HEK293 (cell line): ENCODE measurements at regions not wholly inside any gene's neighbourhood (a gene's known extent, or its start where the extent isn't known, plus 50 kb on each side); places are given as distances from the start of the nearest gene placed in this dataset.
A peak's percentile ranks its signal among the peaks of the same experiment; 100 is the strongest.

Experiments used
- CTCF ChIA-PET: fragments of 350-600 bp; formaldehyde crosslinking; extraction: SDS; loops from one replicate; lab custom pipeline; 2021; ENCODE audit warnings: antibody characterized with exemption; lab: Yijun Ruan, JAX
- POLR2A ChIA-PET: fragments of 300-600 bp; formaldehyde crosslinking; extraction: SDS; loops from one replicate; lab custom pipeline; 2020; ENCODE audit warnings: antibody characterized with exemption, inconsistent platforms; lab: Yijun Ruan, JAX
- H3K27ac ChIP-seq: fragments of 200-500 bp; sonication (Bioruptor generic); 2 replicates; pipeline ENCODE4 v1.5.1; 2014; ENCODE audit warnings: low read depth, low read length, control low read depth, inconsistent platforms; ENCODE audit errors: extremely low read depth
- H3K36me3 ChIP-seq, 2 experiments: fragments of 200-500 bp in 1 of 2; sonication (Bioruptor generic) in 1 of 2; 1 replicate in 1 of 2; 2 replicates in 1 of 2; pipeline ENCODE4 v1.5.1; 2014 to 2017; ENCODE audit warnings: inconsistent platforms in 2 of 2, low read length in 2 of 2; ENCODE audit not compliant: control insufficient read depth in 2 of 2, insufficient read depth in 1 of 2
- H3K4me1 ChIP-seq: fragments of 200-500 bp; sonication (Bioruptor generic); 2 replicates; pipeline ENCODE4 v1.5.1; 2014; ENCODE audit warnings: mild to moderate bottlenecking, low read length, inconsistent platforms; ENCODE audit not compliant: control insufficient read depth, insufficient read depth
- H3K4me3 ChIP-seq: 2 replicates; pipeline ENCODE4 v1.5.1; 2011; ENCODE audit warnings: low read depth, mild to moderate bottlenecking, control low read depth, low read length, moderate library complexity
- H3K9me3 ChIP-seq: fragments of 200-500 bp; sonication (Bioruptor generic); 2 replicates; pipeline ENCODE4 v1.5.1; 2014; ENCODE audit warnings: low read depth, low read length, inconsistent platforms; ENCODE audit not compliant: control insufficient read depth, insufficient read depth
- KLF10 ChIP-seq: fragments of 450-650 bp; IDR thresholded peaks from 2 replicates; pipeline ENCODE4 v1.5.1; 2018; ENCODE audit warnings: missing biosample characterization, mild to moderate bottlenecking, missing genetic modification characterization
- MYNN ChIP-seq: fragments of 450-650 bp; formaldehyde crosslinking; IDR thresholded peaks from 2 replicates; pipeline ENCODE4 v1.5.1; 2016; ENCODE audit warnings: missing biosample characterization, missing genetic modification characterization, borderline replicate concordance
- MZF1 ChIP-seq: fragments of 450-650 bp; formaldehyde crosslinking; IDR thresholded peaks from 2 replicates; pipeline ENCODE4 v1.5.1; 2017; ENCODE audit warnings: missing biosample characterization, missing genetic modification characterization, borderline replicate concordance
- ZBTB49 ChIP-seq: fragments of 450-650 bp; formaldehyde crosslinking; IDR thresholded peaks from 2 replicates; pipeline ENCODE4 v1.5.1; 2016; ENCODE audit warnings: missing biosample characterization, missing genetic modification characterization, low read depth
- ZBTB7A ChIP-seq: fragments of 450-650 bp; formaldehyde crosslinking; IDR thresholded peaks from 2 replicates; pipeline ENCODE4 v1.5.1; 2016; ENCODE audit warnings: low read depth, missing biosample characterization, missing genetic modification characterization
- ZBTB8A ChIP-seq: fragments of 450-650 bp; formaldehyde crosslinking; IDR thresholded peaks from 2 replicates; pipeline ENCODE4 v1.5.1; 2016; ENCODE audit warnings: missing biosample characterization, missing genetic modification characterization
- ZNF10 ChIP-seq: fragments of 450-650 bp; formaldehyde crosslinking; IDR thresholded peaks from 2 replicates; pipeline ENCODE4 v1.5.1; 2017; ENCODE audit warnings: missing biosample characterization, missing genetic modification characterization
- ZNF140 ChIP-seq: fragments of 450-650 bp; formaldehyde crosslinking; IDR thresholded peaks from 2 replicates; pipeline ENCODE4 v1.5.1; 2016; ENCODE audit warnings: missing biosample characterization, missing genetic modification characterization
- ZNF404 ChIP-seq: fragments of 450-650 bp; formaldehyde crosslinking; IDR thresholded peaks from 2 replicates; pipeline ENCODE4 v1.5.1; 2017; ENCODE audit warnings: missing biosample characterization, missing genetic modification characterization
- ZNF416 ChIP-seq: fragments of 450-650 bp; formaldehyde crosslinking; IDR thresholded peaks from 2 replicates; pipeline ENCODE4 v1.5.1; 2016; ENCODE audit warnings: missing biosample characterization, missing genetic modification characterization
- ZNF423 ChIP-seq: fragments of 450-650 bp; formaldehyde crosslinking; IDR thresholded peaks from 2 replicates; pipeline ENCODE4 v1.5.1; 2016; ENCODE audit warnings: missing biosample characterization, missing genetic modification characterization
- ZNF426 ChIP-seq: fragments of 450-650 bp; formaldehyde crosslinking; IDR thresholded peaks from 2 replicates; pipeline ENCODE4 v1.5.1; 2017; ENCODE audit warnings: missing biosample characterization, missing genetic modification characterization, mild to moderate bottlenecking, inconsistent platforms, moderate library complexity
- ZNF571 ChIP-seq: fragments of 450-650 bp; formaldehyde crosslinking; IDR thresholded peaks from 2 replicates; pipeline ENCODE4 v1.5.0; 2017; ENCODE audit warnings: missing biosample characterization, missing genetic modification characterization
- ZNF623 ChIP-seq: fragments of 450-650 bp; formaldehyde crosslinking; IDR thresholded peaks from 2 replicates; pipeline ENCODE4 v1.5.1; 2016; ENCODE audit warnings: missing biosample characterization, missing genetic modification characterization
- ZNF629 ChIP-seq: fragments of 450-650 bp; formaldehyde crosslinking; IDR thresholded peaks from 2 replicates; pipeline ENCODE4 v1.5.1; 2017; ENCODE audit warnings: missing biosample characterization, missing genetic modification characterization
- ZNF664 ChIP-seq: fragments of 450-650 bp; formaldehyde crosslinking; IDR thresholded peaks from 2 replicates; pipeline ENCODE4 v1.5.1; 2016; ENCODE audit warnings: missing biosample characterization, missing genetic modification characterization
- ZNF670 ChIP-seq: fragments of 450-650 bp; formaldehyde crosslinking; IDR thresholded peaks from 2 replicates; pipeline ENCODE4 v1.5.1; 2016; ENCODE audit warnings: missing biosample characterization, missing genetic modification characterization, low read depth
- ZNF701 ChIP-seq: fragments of 450-650 bp; formaldehyde crosslinking; IDR thresholded peaks from 2 replicates; pipeline ENCODE4 v1.5.1; 2016; ENCODE audit warnings: missing biosample characterization, missing genetic modification characterization
- ZNF707 ChIP-seq: fragments of 450-650 bp; formaldehyde crosslinking; IDR thresholded peaks from 2 replicates; pipeline ENCODE4 v1.5.1; 2016; ENCODE audit warnings: missing biosample characterization, missing genetic modification characterization
- ZXDB ChIP-seq: fragments of 450-650 bp; formaldehyde crosslinking; IDR thresholded peaks from 2 replicates; pipeline ENCODE4 v1.5.1; 2016; ENCODE audit warnings: missing biosample characterization, missing genetic modification characterization
- TF ChIP-seq, protein P1 (sequence below): fragments of 450-650 bp; formaldehyde crosslinking; conservative IDR thresholded peaks from 2 replicates; pipeline ENCODE4 v1.5.1; 2016; ENCODE audit warnings: low read depth, missing biosample characterization, missing genetic modification characterization

DNA sequence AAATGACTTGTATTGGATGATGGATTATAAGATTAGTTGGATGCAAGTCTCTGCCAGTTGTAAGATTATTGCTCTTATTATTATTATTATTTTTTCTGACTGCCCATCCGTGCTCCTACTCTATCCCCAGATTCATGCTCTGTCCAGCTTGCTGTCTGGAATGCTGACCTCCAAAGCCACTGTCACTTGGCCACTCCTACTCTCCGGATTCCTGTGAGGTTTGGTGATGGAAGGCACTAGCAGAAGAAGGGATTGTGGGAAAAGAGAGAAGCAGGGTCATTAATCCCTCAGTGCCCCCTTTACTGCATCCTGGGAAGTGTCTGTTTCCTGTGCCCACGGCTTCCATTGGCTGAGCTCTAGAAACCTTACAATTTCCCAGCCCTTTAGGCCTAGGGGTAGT lies 76.3 kb upstream of the IL12B start:
- H3K4me1 ChIP-seq = peaks cover 5% of the 10 kb centered on the region; the same call in 1 of the 2 replicates
- no peaks in the 10 kb centered on the region for H3K36me3 ChIP-seq
- POLR2A ChIA-PET = no interaction called here
- H3K4me3 ChIP-seq = no peak overlapping the region
- CTCF ChIA-PET = no interaction called here
- no peak overlapping the region for H3K27ac ChIP-seq
- no peaks in the 10 kb centered on the region for H3K9me3 ChIP-seq
- TF ChIP-seq ZNF670 = no peak
- no peak for TF ChIP-seq ZBTB7A (tag by site-specific recombination)
- TF ChIP-seq ZBTB8A (tag by site-specific recombination) = no peak
- TF ChIP-seq ZXDB (tag by site-specific recombination) = no peak
- TF ChIP-seq ZNF701 (tag by site-specific recombination) = no peak
- no peak for TF ChIP-seq ZNF140 (tag by site-specific recombination)
- TF ChIP-seq ZNF629 = no peak
- no peak for TF ChIP-seq ZNF623 (tag by site-specific recombination)
- no peak for TF ChIP-seq MYNN
- no peak for TF ChIP-seq KLF10 (tag by site-specific recombination)
- no peak for TF ChIP-seq ZNF404 (tag by site-specific recombination)
- no peak for TF ChIP-seq ZNF10

DNA sequence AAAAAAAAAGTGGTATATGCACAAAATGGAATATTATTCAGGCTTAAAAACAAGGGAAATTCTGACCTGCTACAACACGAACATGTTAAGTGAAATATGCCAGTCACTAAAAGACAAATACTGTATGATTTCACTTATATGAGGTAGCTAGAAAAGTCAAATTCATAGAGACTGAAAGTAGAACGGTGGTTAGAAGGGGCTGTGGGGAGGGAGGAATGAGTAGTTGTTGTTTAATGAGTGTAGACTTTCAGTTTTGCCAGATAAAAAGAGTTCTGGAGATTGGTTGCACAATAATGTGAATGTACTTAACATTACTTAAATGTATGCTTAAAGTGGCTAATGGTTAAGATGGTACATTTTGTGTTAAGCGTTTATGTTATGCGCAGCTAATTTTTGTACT lies 79.5 kb upstream of the IL12B start:
- ChIA-PET POLR2A (no interaction called here), CTCF (interaction anchor here (0.6 to 0.9 kb wide), 2 partner anchors 9 to 93 kb away, joined by 3 to 4 read pairs; no protein-coding TSS in a partner anchor)
- H3K36me3 ChIP-seq = no peaks in the 10 kb centered on the region
- no peaks in the 10 kb centered on the region for H3K4me1 ChIP-seq
- no peaks in the 10 kb centered on the region for H3K9me3 ChIP-seq
- TF ChIP-seq ZNF416 = no peak
- TF ChIP-seq ZNF707 (tag by site-specific recombination) = no peak
- TF ChIP-seq, protein P1, sequence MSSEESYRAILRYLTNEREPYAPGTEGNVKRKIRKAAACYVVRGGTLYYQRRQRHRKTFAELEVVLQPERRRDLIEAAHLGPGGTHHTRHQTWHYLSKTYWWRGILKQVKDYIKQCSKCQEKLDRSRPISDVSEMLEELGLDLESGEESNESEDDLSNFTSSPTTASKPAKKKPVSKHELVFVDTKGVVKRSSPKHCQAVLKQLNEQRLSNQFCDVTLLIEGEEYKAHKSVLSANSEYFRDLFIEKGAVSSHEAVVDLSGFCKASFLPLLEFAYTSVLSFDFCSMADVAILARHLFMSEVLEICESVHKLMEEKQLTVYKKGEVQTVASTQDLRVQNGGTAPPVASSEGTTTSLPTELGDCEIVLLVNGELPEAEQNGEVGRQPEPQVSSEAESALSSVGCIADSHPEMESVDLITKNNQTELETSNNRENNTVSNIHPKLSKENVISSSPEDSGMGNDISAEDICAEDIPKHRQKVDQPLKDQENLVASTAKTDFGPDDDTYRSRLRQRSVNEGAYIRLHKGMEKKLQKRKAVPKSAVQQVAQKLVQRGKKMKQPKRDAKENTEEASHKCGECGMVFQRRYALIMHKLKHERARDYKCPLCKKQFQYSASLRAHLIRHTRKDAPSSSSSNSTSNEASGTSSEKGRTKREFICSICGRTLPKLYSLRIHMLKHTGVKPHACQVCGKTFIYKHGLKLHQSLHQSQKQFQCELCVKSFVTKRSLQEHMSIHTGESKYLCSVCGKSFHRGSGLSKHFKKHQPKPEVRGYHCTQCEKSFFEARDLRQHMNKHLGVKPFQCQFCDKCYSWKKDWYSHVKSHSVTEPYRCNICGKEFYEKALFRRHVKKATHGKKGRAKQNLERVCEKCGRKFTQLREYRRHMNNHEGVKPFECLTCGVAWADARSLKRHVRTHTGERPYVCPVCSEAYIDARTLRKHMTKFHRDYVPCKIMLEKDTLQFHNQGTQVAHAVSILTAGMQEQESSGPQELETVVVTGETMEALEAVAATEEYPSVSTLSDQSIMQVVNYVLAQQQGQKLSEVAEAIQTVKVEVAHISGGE (tag by site-specific recombination) = no peak
- no peak for TF ChIP-seq MZF1 (tag by site-specific recombination)
- TF ChIP-seq ZNF423 (tag by site-specific recombination) = no peak
- no peak for TF ChIP-seq ZNF426 (tag by site-specific recombination)
- TF ChIP-seq ZBTB49 = no peak
- H3K4me3 ChIP-seq = no peak overlapping the region
- H3K27ac ChIP-seq = no peak overlapping the region

DNA sequence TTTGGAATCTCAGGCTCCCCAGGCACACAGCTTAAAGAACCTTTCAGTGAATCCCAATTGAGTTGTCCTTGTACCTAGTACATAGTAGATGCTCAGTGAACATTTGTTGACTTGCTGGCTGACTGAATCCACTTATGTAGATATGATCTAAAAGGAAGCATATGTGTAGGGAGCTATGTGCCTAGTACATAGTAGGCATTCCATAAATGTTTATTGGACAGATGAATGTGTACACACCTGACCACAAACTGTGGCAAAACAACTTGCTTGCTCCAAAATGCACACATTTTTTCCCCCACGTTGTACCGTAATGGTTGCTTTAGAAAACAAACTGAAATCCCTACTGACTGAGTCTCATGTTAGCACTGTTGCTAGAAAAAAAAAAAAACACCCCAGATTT lies 80.2 kb upstream of the IL12B start:
- TF ChIP-seq MZF1 (tag by site-specific recombination) (peak; percentile 87; the same call in 1 of the 2 replicates), ZXDB (tag by site-specific recombination) (no peak), ZNF664 (tag by site-specific recombination) (0 out of 2 replicates have a peak, but pooled peaks have one; percentile 39), ZNF571 (tag by site-specific recombination) (no peak)
- Histone ChIP-seq H3K27ac (no peak overlapping the region), H3K4me1 (no peaks in the 10 kb centered on the region), H3K36me3 (no peaks in the 10 kb centered on the region), H3K4me3 (no peak overlapping the region), H3K9me3 (no peaks in the 10 kb centered on the region)
- POLR2A ChIA-PET = interaction anchor here (0.7 kb wide), 1 partner anchor 228 kb away, joined by 3 read pairs; no protein-coding TSS in a partner anchor
- CTCF ChIA-PET = no interaction called here
